Peyer's patch (tissue), 4 donors: ENCODE measurements at regions not wholly inside any gene's neighbourhood (a gene's known extent, or its start where the extent isn't known, plus 50 kb on each side); places are given as distances from the start of the nearest gene placed in this dataset.

ENCODE experiments used
- CTCF ChIP-seq, 6 experiments: fragments of 450-650 bp in 4 of 6; fragments of 200-600 bp in 2 of 6; sonication (generic) in 1 of 6; IDR thresholded peaks; one replicate each; pipeline ENCODE4 v1.5.1; 2017 to 2019; ENCODE audit warnings: antibody characterized with exemption in 6 of 6, mild to moderate bottlenecking in 3 of 6, moderate library complexity in 1 of 6
- POLR2A ChIP-seq, 2 donors: fragments of 450-650 bp; IDR thresholded peaks; one replicate each; pipeline ENCODE4 v1.5.1; 2017; ENCODE audit warnings: antibody characterized with exemption in 2 of 2, mild to moderate bottlenecking in 2 of 2, moderate library complexity in 2 of 2

- TF ChIP-seq CTCF (IDR thresholded peaks at IDR 0.05) (no peak), POLR2A (IDR thresholded peaks at IDR 0.05) (no peak)
These were observed 306.0 kb upstream of the AADAT start for GRCh38 chr4:170395773-170396172.
